Prostate gland (tissue), 2 donors: ENCODE measurements at regions not wholly inside any gene's neighbourhood (a gene's known extent, or its start where the extent isn't known, plus 50 kb on each side); places are given as distances from the start of the nearest gene placed in this dataset.

Experiments
- POLR2A ChIP-seq: fragments of 450-650 bp; IDR thresholded peaks from one replicate; pipeline ENCODE4 v1.6.1; 2016; ENCODE audit warnings: antibody characterized with exemption, mild to moderate bottlenecking
- TF ChIP-seq, protein P1 (sequence below), 4 experiments: fragments of 200-600 bp in 2 of 4; fragments of 450-650 bp in 2 of 4; sonication (generic) in 2 of 4; IDR thresholded peaks; 1 replicate in 3 of 4; 2 replicates in 1 of 4; pipeline ENCODE4 v1.5.1; 2016 to 2019; ENCODE audit warnings: antibody characterized with exemption in 4 of 4, mild to moderate bottlenecking in 2 of 4, moderate library complexity in 2 of 4

DNA sequence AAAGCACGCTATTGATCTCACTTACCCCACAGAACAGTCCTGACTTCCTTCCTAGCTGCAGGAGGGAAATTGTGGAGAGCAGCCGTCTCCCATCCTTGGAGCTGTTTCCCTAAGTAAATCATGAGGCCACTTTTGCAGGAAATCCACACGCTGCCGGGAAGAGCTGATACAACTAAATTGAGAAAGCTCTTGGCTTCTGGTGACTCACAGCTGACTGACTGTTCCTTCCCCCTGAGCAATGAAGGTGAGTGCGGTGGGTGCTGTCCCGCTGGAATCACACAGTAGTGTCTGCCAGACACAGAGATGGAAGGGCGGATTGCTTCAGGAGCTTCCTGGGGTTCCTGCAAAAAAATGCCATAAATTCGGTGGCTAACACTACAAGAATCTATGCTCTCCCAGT is 268.9 kb downstream of the ASMT start:
- TF ChIP-seq POLR2A: no peak
- TF ChIP-seq, protein P1, sequence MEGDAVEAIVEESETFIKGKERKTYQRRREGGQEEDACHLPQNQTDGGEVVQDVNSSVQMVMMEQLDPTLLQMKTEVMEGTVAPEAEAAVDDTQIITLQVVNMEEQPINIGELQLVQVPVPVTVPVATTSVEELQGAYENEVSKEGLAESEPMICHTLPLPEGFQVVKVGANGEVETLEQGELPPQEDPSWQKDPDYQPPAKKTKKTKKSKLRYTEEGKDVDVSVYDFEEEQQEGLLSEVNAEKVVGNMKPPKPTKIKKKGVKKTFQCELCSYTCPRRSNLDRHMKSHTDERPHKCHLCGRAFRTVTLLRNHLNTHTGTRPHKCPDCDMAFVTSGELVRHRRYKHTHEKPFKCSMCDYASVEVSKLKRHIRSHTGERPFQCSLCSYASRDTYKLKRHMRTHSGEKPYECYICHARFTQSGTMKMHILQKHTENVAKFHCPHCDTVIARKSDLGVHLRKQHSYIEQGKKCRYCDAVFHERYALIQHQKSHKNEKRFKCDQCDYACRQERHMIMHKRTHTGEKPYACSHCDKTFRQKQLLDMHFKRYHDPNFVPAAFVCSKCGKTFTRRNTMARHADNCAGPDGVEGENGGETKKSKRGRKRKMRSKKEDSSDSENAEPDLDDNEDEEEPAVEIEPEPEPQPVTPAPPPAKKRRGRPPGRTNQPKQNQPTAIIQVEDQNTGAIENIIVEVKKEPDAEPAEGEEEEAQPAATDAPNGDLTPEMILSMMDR (IDR thresholded peaks at IDR 0.05): no peak
